OCI-LY7 (cell line): ENCODE measurements at regions not wholly inside any gene's neighbourhood (a gene's known extent, or its start where the extent isn't known, plus 50 kb on each side); places are given as distances from the start of the nearest gene placed in this dataset.

Experiments used
- BruUV-seq: library from RNA; stranded (reverse); fragments of 400-500 nt; replicated peaks from 2 replicates; lab custom pipeline; 2021; lab: Mats Ljungman, UMichigan
- CTCF ChIA-PET: fragments of 300-600 bp; sonication (Branson Sonifier 250); formaldehyde crosslinking; loops from one replicate; lab custom pipeline; 2022; ENCODE audit warnings: antibody characterized with exemption; ENCODE audit not compliant: unreplicated experiment; lab: Charles Lee
- POLR2A ChIA-PET: fragments of 300-600 bp; sonication (Branson Sonifier 250); formaldehyde crosslinking; loops from one replicate; lab custom pipeline; 2022; ENCODE audit warnings: antibody characterized with exemption; lab: Charles Lee
- DNase-seq: peaks from one replicate; pipeline ENCODE4 v3.0.0-alpha.2; 2015; ENCODE audit warnings: low spot score
- H2AFZ ChIP-seq: fragments of 200-600 bp; sonication (generic), shearing (Covaris generic); 2 replicates; pipeline ENCODE4 v1.6.1; 2014; ENCODE audit warnings: mild to moderate bottlenecking, antibody characterized with exemption, low read length, moderate library complexity
- H3K27ac ChIP-seq: fragments of 200-600 bp; sonication (generic); 2 replicates; pipeline ENCODE4 v1.5.1; 2014; ENCODE audit warnings: mixed run types, low read depth, mild to moderate bottlenecking, moderate library complexity, low read length, inconsistent platforms; ENCODE audit not compliant: poor library complexity, severe bottlenecking
- H3K36me3 ChIP-seq: fragments of 200-600 bp; sonication (generic); 2 replicates; pipeline ENCODE4 v1.6.1; 2014; ENCODE audit warnings: mild to moderate bottlenecking, antibody characterized with exemption, low read length, moderate library complexity, mixed read lengths; ENCODE audit not compliant: insufficient read depth
- H3K4me1 ChIP-seq: fragments of 200-600 bp; sonication (generic); 2 replicates; pipeline ENCODE4 v1.5.1; 2014; ENCODE audit warnings: mild to moderate bottlenecking, low read length; ENCODE audit not compliant: insufficient read depth, poor library complexity, severe bottlenecking
- H3K4me2 ChIP-seq: fragments of 200-600 bp; sonication (generic); 2 replicates; pipeline ENCODE4 v1.6.1; 2014; ENCODE audit warnings: mild to moderate bottlenecking, low read length
- H3K4me3 ChIP-seq: fragments of 200-600 bp; sonication (generic); 2 replicates; pipeline ENCODE4 v1.5.1; 2014; ENCODE audit warnings: mild to moderate bottlenecking, low read depth, low read length; ENCODE audit not compliant: poor library complexity, severe bottlenecking
- H3K79me2 ChIP-seq: fragments of 200-600 bp; sonication (generic); 2 replicates; pipeline ENCODE4 v1.6.1; 2016; ENCODE audit warnings: low read depth, mild to moderate bottlenecking, low read length, moderate library complexity, mixed read lengths; ENCODE audit not compliant: insufficient read depth
- H3K9me2 ChIP-seq: fragments of 200-600 bp; sonication (generic); 2 replicates; pipeline ENCODE4 v1.6.1; 2016; ENCODE audit warnings: mild to moderate bottlenecking, low read length, mixed read lengths; ENCODE audit not compliant: insufficient read depth
- H3K9me3 ChIP-seq: fragments of 200-600 bp; sonication (generic); 2 replicates; pipeline ENCODE4 v1.6.1; 2014; ENCODE audit warnings: mild to moderate bottlenecking, mixed run types, low read length, mixed read lengths
- H4K20me1 ChIP-seq: fragments of 200-600 bp; sonication (generic); 2 replicates; pipeline ENCODE4 v1.6.1; 2014; ENCODE audit warnings: mild to moderate bottlenecking, antibody characterized with exemption, low read length, moderate library complexity, mixed read lengths; ENCODE audit not compliant: insufficient read depth
- EZH2phosphoT487 ChIP-seq: fragments of 200-600 bp; sonication (generic); IDR thresholded peaks from 2 replicates; pipeline ENCODE4 v1.6.1; 2018; ENCODE audit warnings: low read depth, borderline replicate concordance, mild to moderate bottlenecking, mixed run types, antibody characterized with exemption, low read length, moderate library complexity, mixed read lengths
- intact Hi-C: fragments of 100-400 bp; cut with micrococcal nuclease; formaldehyde crosslinking; loops from one replicate; pipeline ENCODE4 v1.10.0; 2022; ENCODE audit not compliant: unreplicated experiment
- TF ChIP-seq, protein P1 (sequence below): fragments of 200-600 bp; sonication (generic); conservative IDR thresholded peaks from 2 replicates; pipeline ENCODE4 v1.5.1; 2014; ENCODE audit warnings: mild to moderate bottlenecking, antibody characterized with exemption, low read length, moderate library complexity, mixed read lengths

DNA sequence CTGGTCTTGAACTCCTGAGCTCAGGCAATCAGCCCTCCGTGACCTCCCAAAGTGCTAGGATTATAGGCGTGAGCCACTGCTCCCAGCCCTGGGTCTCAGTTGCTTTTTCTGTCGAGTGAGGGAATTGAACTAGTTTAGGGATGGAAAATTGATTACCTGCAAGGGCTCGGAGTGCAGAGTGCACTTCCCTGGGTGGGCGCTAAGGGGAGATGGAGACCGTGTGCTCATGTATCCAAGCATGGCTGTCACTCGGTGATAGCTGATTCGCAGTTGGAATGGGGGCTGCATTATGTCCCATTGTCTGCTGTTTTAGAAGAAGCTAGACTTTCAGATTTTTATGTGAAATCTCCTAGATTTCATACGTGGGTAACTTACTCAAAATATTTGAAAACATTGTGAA lies 139.9 kb upstream of the RFC3 start:
- CTCF ChIA-PET: no interaction called here

DNA sequence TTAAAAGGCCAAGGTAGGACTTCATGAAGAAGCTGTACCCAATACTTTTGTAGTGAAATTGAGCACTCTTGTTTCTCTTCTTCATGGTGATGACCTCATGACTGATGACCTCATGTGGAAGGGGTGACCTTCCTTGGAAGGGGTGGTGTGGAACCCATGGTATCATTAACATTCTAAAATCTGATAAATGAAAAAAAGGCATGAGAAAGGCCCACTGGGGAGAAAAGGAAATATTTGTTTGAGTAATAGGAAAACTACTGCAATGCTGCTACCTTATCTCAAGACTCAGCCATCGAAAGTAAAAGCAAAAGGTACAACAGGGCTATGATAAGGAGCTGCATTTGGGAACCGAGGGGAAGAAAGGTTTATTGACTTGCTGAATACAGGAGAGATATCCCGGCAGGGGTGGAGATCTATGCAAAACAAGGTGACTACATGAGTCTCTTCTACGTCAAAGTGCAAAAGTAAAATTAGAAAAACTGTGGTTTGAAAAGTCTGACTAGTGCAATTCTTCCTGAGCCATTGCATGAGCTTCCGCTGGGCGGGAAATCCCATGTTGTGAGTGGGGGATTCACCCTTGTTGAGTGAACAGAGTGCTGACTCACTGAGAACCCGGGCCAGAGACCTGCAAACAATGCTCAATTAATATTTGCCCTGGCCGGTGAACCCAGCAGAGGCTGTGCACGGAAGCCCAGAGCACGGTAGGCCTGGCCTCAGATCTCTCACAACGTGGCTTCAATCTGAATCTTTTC lies 138.9 kb upstream of the RFC3 start:
- peaks cover 6% of the 10 kb centered on the region for H3K4me1 ChIP-seq
- H3K9me2 ChIP-seq: no peaks in the 10 kb centered on the region
- H2AFZ ChIP-seq: peak overlapping the region; percentile 48; the same call in 1 of the 2 replicates
- ChIA-PET CTCF (no interaction called here), POLR2A (interaction anchor here (0.8 to 2.0 kb wide), 4 partner anchors 11 to 102 kb away, joined by 3 to 8 read pairs (median 4); no protein-coding TSS in a partner anchor)
- BruUV-seq: no TSS peak
- H3K9me3 ChIP-seq: no peaks in the 10 kb centered on the region
- DNase-seq: no peak
- intact Hi-C loops: no loop called here
- no peaks in the 10 kb centered on the region for H3K36me3 ChIP-seq
- no peaks in the 10 kb centered on the region for H3K79me2 ChIP-seq
- peak overlapping the region; percentile 14; the same call in 1 of the 2 replicates for H3K4me2 ChIP-seq
- H4K20me1 ChIP-seq: no peaks in the 10 kb centered on the region
- H3K4me3 ChIP-seq: no peak overlapping the region
- no peak overlapping the region for H3K27ac ChIP-seq
- no peak for TF ChIP-seq EZH2phosphoT487
- TF ChIP-seq, protein P1, sequence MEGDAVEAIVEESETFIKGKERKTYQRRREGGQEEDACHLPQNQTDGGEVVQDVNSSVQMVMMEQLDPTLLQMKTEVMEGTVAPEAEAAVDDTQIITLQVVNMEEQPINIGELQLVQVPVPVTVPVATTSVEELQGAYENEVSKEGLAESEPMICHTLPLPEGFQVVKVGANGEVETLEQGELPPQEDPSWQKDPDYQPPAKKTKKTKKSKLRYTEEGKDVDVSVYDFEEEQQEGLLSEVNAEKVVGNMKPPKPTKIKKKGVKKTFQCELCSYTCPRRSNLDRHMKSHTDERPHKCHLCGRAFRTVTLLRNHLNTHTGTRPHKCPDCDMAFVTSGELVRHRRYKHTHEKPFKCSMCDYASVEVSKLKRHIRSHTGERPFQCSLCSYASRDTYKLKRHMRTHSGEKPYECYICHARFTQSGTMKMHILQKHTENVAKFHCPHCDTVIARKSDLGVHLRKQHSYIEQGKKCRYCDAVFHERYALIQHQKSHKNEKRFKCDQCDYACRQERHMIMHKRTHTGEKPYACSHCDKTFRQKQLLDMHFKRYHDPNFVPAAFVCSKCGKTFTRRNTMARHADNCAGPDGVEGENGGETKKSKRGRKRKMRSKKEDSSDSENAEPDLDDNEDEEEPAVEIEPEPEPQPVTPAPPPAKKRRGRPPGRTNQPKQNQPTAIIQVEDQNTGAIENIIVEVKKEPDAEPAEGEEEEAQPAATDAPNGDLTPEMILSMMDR: no peak

More for the DNA sequence above, 139.9 kb upstream of the RFC3 start:
- TF ChIP-seq EZH2phosphoT487: no peak
- TF ChIP-seq, protein P1: no peak
- Histone ChIP-seq H4K20me1 (no peaks in the 10 kb centered on the region), H3K27ac (no peak overlapping the region), H3K36me3 (no peaks in the 10 kb centered on the region), H2AFZ (no peak overlapping the region), H3K4me1 (peaks cover 6% of the 10 kb centered on the region), H3K9me3 (no peaks in the 10 kb centered on the region), H3K4me2 (no peak overlapping the region), H3K4me3 (no peak overlapping the region), H3K9me2 (no peaks in the 10 kb centered on the region), H3K79me2 (no peaks in the 10 kb centered on the region)
- intact Hi-C loops: no loop called here
- no TSS peak for BruUV-seq
- no peak for DNase-seq
- POLR2A ChIA-PET: interaction anchor here (0.5 to 1.6 kb wide), 4 partner anchors 8 to 430 kb away, joined by 3 to 7 read pairs (median 4); no protein-coding TSS in a partner anchor

DNA sequence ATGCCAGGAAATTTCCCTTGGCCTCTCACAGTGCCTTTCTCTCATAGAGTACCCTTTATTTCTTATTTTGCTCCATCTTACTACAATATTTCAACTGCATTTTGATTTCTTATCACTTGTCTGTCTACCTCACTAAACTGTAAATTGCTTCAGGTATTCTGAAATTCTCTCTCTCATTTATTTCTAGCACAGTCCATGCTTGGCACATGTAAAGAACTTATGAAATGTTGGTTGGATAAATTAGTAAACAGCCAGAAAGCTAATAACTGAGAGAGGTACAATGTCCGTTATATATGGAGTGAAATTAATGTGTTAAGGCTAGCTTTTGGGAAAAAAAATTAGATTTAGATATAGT lies 138.3 kb upstream of the RFC3 start:
- BruUV-seq: no TSS peak
- peak overlapping the region; percentile 48; the same call in 1 of the 2 replicates for H2AFZ ChIP-seq
- ChIA-PET POLR2A (interaction anchor here (0.8 to 2.0 kb wide), 2 partner anchors 11 to 45 kb away, joined by 4 to 8 read pairs; no protein-coding TSS in a partner anchor), CTCF (no interaction called here)
- no peak overlapping the region for H3K27ac ChIP-seq
- no peaks in the 10 kb centered on the region for H4K20me1 ChIP-seq
- DNase-seq: no peak
- H3K36me3 ChIP-seq: no peaks in the 10 kb centered on the region
- H3K9me3 ChIP-seq: no peaks in the 10 kb centered on the region
- intact Hi-C loops: no loop called here
- H3K4me2 ChIP-seq: no peak overlapping the region
- TF ChIP-seq, protein P1: no peak
- no peak for TF ChIP-seq EZH2phosphoT487
- H3K9me2 ChIP-seq: no peaks in the 10 kb centered on the region
- H3K4me3 ChIP-seq: no peak overlapping the region
- peaks cover 6% of the 10 kb centered on the region for H3K4me1 ChIP-seq
- H3K79me2 ChIP-seq: no peaks in the 10 kb centered on the region
